Immature natural killer cell (primary cell): ENCODE measurements at regions not wholly inside any gene's neighbourhood (a gene's known extent, or its start where the extent isn't known, plus 50 kb on each side); places are given as distances from the start of the nearest gene placed in this dataset.
"Not testable (repeated sequence)": the region's sequence is repeated elsewhere in the genome, so short reads cannot be mapped to it uniquely, and the experiment has no call there.

Experiments used
- DNase-seq, 3 donors: peaks; one replicate each; pipeline ENCODE4 v3.0.0; 2022; ENCODE audit warnings: mixed read lengths in 1 of 3
- H3K27ac Mint-ChIP-seq, 6 donors: one replicate each; pipeline ENCODE4 v1.8.0; 2020; ENCODE audit warnings: mixed read lengths in 6 of 6, mild to moderate bottlenecking in 5 of 6, inconsistent platforms in 4 of 6, moderate library complexity in 3 of 6
- H3K27me3 Mint-ChIP-seq, 3 donors: one replicate each; pipeline ENCODE4 v1.8.0; 2020 to 2021; ENCODE audit warnings: low read depth in 3 of 3, mild to moderate bottlenecking in 3 of 3, mixed read lengths in 3 of 3, moderate library complexity in 3 of 3, inconsistent platforms in 1 of 3
- H3K36me3 Mint-ChIP-seq, 3 donors: one replicate each; pipeline ENCODE4 v1.8.0; 2020; ENCODE audit warnings: mixed read lengths in 3 of 3, inconsistent platforms in 2 of 3, mild to moderate bottlenecking in 2 of 3
- H3K4me1 Mint-ChIP-seq, 2 donors: one replicate each; pipeline ENCODE4 v1.8.0; 2020; ENCODE audit warnings: inconsistent platforms in 2 of 2, mild to moderate bottlenecking in 2 of 2, mixed read lengths in 2 of 2, moderate library complexity in 1 of 2
- H3K4me3 Mint-ChIP-seq, 5 donors: one replicate each; pipeline ENCODE4 v1.8.0; 2020; ENCODE audit warnings: mild to moderate bottlenecking in 5 of 5, mixed read lengths in 5 of 5, inconsistent platforms in 3 of 5, moderate library complexity in 3 of 5
- H3K9me3 Mint-ChIP-seq, 6 donors: one replicate each; pipeline ENCODE4 v1.8.0; 2020; ENCODE audit warnings: mild to moderate bottlenecking in 6 of 6, mixed read lengths in 6 of 6, inconsistent platforms in 4 of 6, moderate library complexity in 3 of 6

GRCh38 chr1:199533361-199533760, 494.1 kb upstream of the NR5A2 start:
- H3K27ac Mint-ChIP-seq, H3K4me3 Mint-ChIP-seq, H3K4me1 Mint-ChIP-seq, H3K27me3 Mint-ChIP-seq, DNase-seq: not testable (repeated sequence)
- Mint-ChIP-seq H3K36me3 (peaks cover 6 to 11% (median 8%) of the 10 kb centered on the region in 3 donors), H3K9me3 (peaks cover 4 to 35% (median 16%) of the 10 kb centered on the region in 6 donors)

GRCh38 chr1:199545780-199546179, 481.7 kb upstream of the NR5A2 start:
- H3K27me3 Mint-ChIP-seq, result peaks cover 1 to 3% (median 3%) of the 10 kb centered on the region in 3 donors
- no peaks in the 10 kb centered on the region for H3K4me1 Mint-ChIP-seq
- H3K36me3 Mint-ChIP-seq, result no peaks in the 10 kb centered on the region
- H3K9me3 Mint-ChIP-seq, result no peaks in the 10 kb centered on the region
- no peak overlapping the region for H3K4me3 Mint-ChIP-seq
- no peak overlapping the region for H3K27ac Mint-ChIP-seq
- no peak for DNase-seq

GRCh38 chr1:199546323-199546722, 481.2 kb upstream of the NR5A2 start:
- H3K27ac Mint-ChIP-seq, result no peak overlapping the region
- no peak overlapping the region for H3K4me3 Mint-ChIP-seq

GRCh38 chr1:199549421-199549820, 478.1 kb upstream of the NR5A2 start:
- Mint-ChIP-seq H3K27me3 (peaks cover 0 to 7% (median 0%) of the 10 kb centered on the region in 3 donors), H3K4me3 (no peak overlapping the region), H3K36me3 (no peaks in the 10 kb centered on the region), H3K4me1 (no peaks in the 10 kb centered on the region), H3K9me3 (no peaks in the 10 kb centered on the region), H3K27ac (no peak overlapping the region)
- no peak for DNase-seq

More at GRCh38 chr1:199546323-199546722, 481.2 kb upstream of the NR5A2 start:
- Mint-ChIP-seq H3K36me3 (no peaks in the 10 kb centered on the region), H3K9me3 (no peaks in the 10 kb centered on the region), H3K27me3 (peaks cover 1 to 3% (median 3%) of the 10 kb centered on the region in 3 donors), H3K4me1 (no peaks in the 10 kb centered on the region)
- DNase-seq, result no peak

- peaks cover 0 to 7% (median 0%) of the 10 kb centered on the region in 3 donors for H3K27me3 Mint-ChIP-seq
- H3K36me3 Mint-ChIP-seq, result no peaks in the 10 kb centered on the region
- no peak overlapping the region for H3K4me3 Mint-ChIP-seq
- no peaks in the 10 kb centered on the region for H3K9me3 Mint-ChIP-seq
- H3K4me1 Mint-ChIP-seq, result no peaks in the 10 kb centered on the region
- H3K27ac Mint-ChIP-seq, result no peak overlapping the region
- no peak for DNase-seq
These were observed 477.1 kb upstream of the NR5A2 start for GRCh38 chr1:199550199-199551065.

- H3K36me3 Mint-ChIP-seq, result no peaks in the 10 kb centered on the region
- H3K4me1 Mint-ChIP-seq, result no peaks in the 10 kb centered on the region
- no peak overlapping the region for H3K27ac Mint-ChIP-seq
- peak in 2 of 3 donors; percentile 31 to 32 for DNase-seq
- H3K9me3 Mint-ChIP-seq, result no peaks in the 10 kb centered on the region
- H3K4me3 Mint-ChIP-seq, result no peak overlapping the region
- H3K27me3 Mint-ChIP-seq, result peaks cover 0 to 7% (median 0%) of the 10 kb centered on the region in 3 donors
These were observed 475.4 kb upstream of the NR5A2 start for GRCh38 chr1:199551967-199552565.

- Mint-ChIP-seq H3K27me3 (peaks cover 0 to 7% (median 0%) of the 10 kb centered on the region in 3 donors), H3K27ac (no peak overlapping the region), H3K4me3 (no peak overlapping the region), H3K4me1 (no peaks in the 10 kb centered on the region), H3K9me3 (no peaks in the 10 kb centered on the region), H3K36me3 (no peaks in the 10 kb centered on the region)
- DNase-seq, result no peak
These were observed 474.4 kb upstream of the NR5A2 start for GRCh38 chr1:199553104-199553503.

GRCh38 chr1:199561334-199561733, 466.2 kb upstream of the NR5A2 start:
- DNase-seq, result no peak
- no peaks in the 10 kb centered on the region for H3K9me3 Mint-ChIP-seq
- H3K36me3 Mint-ChIP-seq, result no peaks in the 10 kb centered on the region
- peaks cover 0 to 10% (median 3%) of the 10 kb centered on the region in 3 donors for H3K27me3 Mint-ChIP-seq
- H3K4me1 Mint-ChIP-seq, result no peaks in the 10 kb centered on the region
- no peak overlapping the region for H3K27ac Mint-ChIP-seq
- no peak overlapping the region for H3K4me3 Mint-ChIP-seq

- no peaks in the 10 kb centered on the region for H3K36me3 Mint-ChIP-seq
- no peak overlapping the region for H3K27ac Mint-ChIP-seq
- H3K9me3 Mint-ChIP-seq, result no peaks in the 10 kb centered on the region
- DNase-seq, result no peak
- no peaks in the 10 kb centered on the region for H3K4me1 Mint-ChIP-seq
- H3K27me3 Mint-ChIP-seq, result peaks cover 0 to 6% (median 3%) of the 10 kb centered on the region in 3 donors
- no peak overlapping the region for H3K4me3 Mint-ChIP-seq
These were observed 454.5 kb upstream of the NR5A2 start for GRCh38 chr1:199573047-199573446.

- Mint-ChIP-seq H3K4me3 (no peak overlapping the region), H3K27ac (no peak overlapping the region), H3K27me3 (peaks cover 0 to 10% (median 3%) of the 10 kb centered on the region in 3 donors), H3K36me3 (no peaks in the 10 kb centered on the region), H3K9me3 (no peaks in the 10 kb centered on the region), H3K4me1 (no peaks in the 10 kb centered on the region)
- DNase-seq, result no peak
These were observed 452.6 kb upstream of the NR5A2 start for GRCh38 chr1:199574950-199575349.

GRCh38 chr1:199580300-199580699, 447.2 kb upstream of the NR5A2 start:
- no peak for DNase-seq
- H3K27ac Mint-ChIP-seq, result no peak overlapping the region

GRCh38 chr1:199585392-199585791, 442.1 kb upstream of the NR5A2 start:
- Mint-ChIP-seq H3K36me3 (no peaks in the 10 kb centered on the region), H3K4me3 (no peak overlapping the region), H3K27ac (no peak overlapping the region), H3K27me3 (peaks cover 0 to 1% (median 0%) of the 10 kb centered on the region in 3 donors), H3K9me3 (no peaks in the 10 kb centered on the region), H3K4me1 (peaks cover 3 to 5% of the 10 kb centered on the region in 2 donors)
- DNase-seq, result no peak

More at GRCh38 chr1:199580300-199580699, 447.2 kb upstream of the NR5A2 start:
- Mint-ChIP-seq H3K36me3 (no peaks in the 10 kb centered on the region), H3K4me1 (no peaks in the 10 kb centered on the region), H3K27me3 (peaks cover 0 to 4% (median 3%) of the 10 kb centered on the region in 3 donors), H3K4me3 (no peak overlapping the region), H3K9me3 (no peaks in the 10 kb centered on the region)

- peaks cover 11 to 13% of the 10 kb centered on the region in 2 donors for H3K4me1 Mint-ChIP-seq
- no peak for DNase-seq
- no peaks in the 10 kb centered on the region for H3K9me3 Mint-ChIP-seq
- no peak overlapping the region for H3K4me3 Mint-ChIP-seq
- H3K36me3 Mint-ChIP-seq, result no peaks in the 10 kb centered on the region
- no peak overlapping the region for H3K27ac Mint-ChIP-seq
- H3K27me3 Mint-ChIP-seq, result peaks cover 0 to 8% (median 1%) of the 10 kb centered on the region in 3 donors
These were observed 436.8 kb upstream of the NR5A2 start for GRCh38 chr1:199590708-199591107.

GRCh38 chr1:199591468-199591867, 436.0 kb upstream of the NR5A2 start:
- H3K4me3 Mint-ChIP-seq, result no peak overlapping the region
- no peak overlapping the region for H3K27ac Mint-ChIP-seq
- DNase-seq, result no peak
- peaks cover 0 to 9% (median 1%) of the 10 kb centered on the region in 3 donors for H3K27me3 Mint-ChIP-seq
- peaks cover 0 to under 1% (median 0%) of the 10 kb centered on the region in 6 donors for H3K9me3 Mint-ChIP-seq
- no peaks in the 10 kb centered on the region for H3K36me3 Mint-ChIP-seq
- peaks cover 11 to 13% of the 10 kb centered on the region in 2 donors for H3K4me1 Mint-ChIP-seq
